Cardiac fibroblast (primary cell): ENCODE measurements at regions not wholly inside any gene's neighbourhood (a gene's known extent, or its start where the extent isn't known, plus 50 kb on each side); places are given as distances from the start of the nearest gene placed in this dataset.

Source experiments
- DNase-seq, 2 donors: peaks; one replicate each; pipeline versions ENCODE4 v3.0.0 to v3.0.0-alpha.2; 2010; ENCODE audit warnings: low read depth in 2 of 2
- H3K4me3 ChIP-seq, 2 donors: replicated peaks in 1 of 2; 1 replicate in 1 of 2; 2 replicates in 1 of 2; pipeline ENCODE4 v1.5.1; 2011; ENCODE audit warnings: low read depth in 2 of 2, low read length in 2 of 2, mild to moderate bottlenecking in 2 of 2, moderate library complexity in 1 of 2
- CTCF ChIP-seq: IDR thresholded peaks from one replicate; pipeline ENCODE4 v1.5.1; 2011; ENCODE audit warnings: low read depth, mild to moderate bottlenecking, low read length, inconsistent platforms

- no peak for TF ChIP-seq CTCF
- H3K4me3 ChIP-seq = no peak overlapping the region
- no peak for DNase-seq
These were observed 82.7 kb downstream of the SDR9C7 start for GRCh38 chr12:56851462-56851861.

DNA sequence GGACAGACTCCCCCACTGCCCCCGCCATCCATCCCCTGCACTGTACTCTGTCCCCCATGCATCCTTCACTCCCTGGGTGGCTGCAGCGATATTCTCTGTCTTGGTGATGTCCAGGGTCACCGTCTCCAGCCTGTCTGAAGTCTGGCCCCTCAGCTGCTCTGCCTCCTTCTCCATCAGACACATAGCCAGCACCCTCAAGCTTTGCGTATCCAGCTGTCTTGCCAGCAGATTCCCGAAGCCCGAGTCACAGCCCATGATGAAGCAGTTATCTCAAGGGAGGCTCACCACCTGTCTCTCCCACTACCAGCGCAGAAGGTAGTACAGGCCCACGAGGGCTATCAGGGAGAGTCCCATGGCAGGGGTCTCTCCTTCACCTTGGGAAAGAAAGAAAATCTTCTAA lies 77.8 kb downstream of the HSD17B6 start:
- peak; percentile 13 to 46 for DNase-seq
- no peak overlapping the region for H3K4me3 ChIP-seq
- TF ChIP-seq CTCF = no peak

- H3K4me3 ChIP-seq = no peak overlapping the region
- peak; percentile 48 for TF ChIP-seq CTCF
- peak; percentile 49 to 65 for DNase-seq
These were observed 76.8 kb downstream of the HSD17B6 start for GRCh38 chr12:56839915-56840325.

DNA sequence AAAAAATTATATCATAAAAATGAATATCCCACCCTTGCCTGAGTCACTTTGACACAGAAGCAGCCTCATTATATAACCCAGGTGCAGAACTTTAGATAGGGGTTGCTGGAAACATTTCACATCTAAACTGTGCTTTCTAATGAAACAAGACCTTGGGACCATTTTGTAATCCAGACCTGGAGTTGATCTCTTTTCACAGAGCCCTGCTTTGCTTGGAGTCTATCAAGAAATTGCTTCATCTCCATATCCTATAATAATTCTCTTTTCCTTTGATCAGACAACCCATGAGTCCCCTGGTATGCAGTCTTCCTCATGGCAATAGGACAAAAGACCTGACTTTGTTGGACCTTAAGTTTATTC lies 76.3 kb downstream of the HSD17B6 start:
- no peak for DNase-seq
- TF ChIP-seq CTCF = no peak
- H3K4me3 ChIP-seq = no peak overlapping the region

DNA sequence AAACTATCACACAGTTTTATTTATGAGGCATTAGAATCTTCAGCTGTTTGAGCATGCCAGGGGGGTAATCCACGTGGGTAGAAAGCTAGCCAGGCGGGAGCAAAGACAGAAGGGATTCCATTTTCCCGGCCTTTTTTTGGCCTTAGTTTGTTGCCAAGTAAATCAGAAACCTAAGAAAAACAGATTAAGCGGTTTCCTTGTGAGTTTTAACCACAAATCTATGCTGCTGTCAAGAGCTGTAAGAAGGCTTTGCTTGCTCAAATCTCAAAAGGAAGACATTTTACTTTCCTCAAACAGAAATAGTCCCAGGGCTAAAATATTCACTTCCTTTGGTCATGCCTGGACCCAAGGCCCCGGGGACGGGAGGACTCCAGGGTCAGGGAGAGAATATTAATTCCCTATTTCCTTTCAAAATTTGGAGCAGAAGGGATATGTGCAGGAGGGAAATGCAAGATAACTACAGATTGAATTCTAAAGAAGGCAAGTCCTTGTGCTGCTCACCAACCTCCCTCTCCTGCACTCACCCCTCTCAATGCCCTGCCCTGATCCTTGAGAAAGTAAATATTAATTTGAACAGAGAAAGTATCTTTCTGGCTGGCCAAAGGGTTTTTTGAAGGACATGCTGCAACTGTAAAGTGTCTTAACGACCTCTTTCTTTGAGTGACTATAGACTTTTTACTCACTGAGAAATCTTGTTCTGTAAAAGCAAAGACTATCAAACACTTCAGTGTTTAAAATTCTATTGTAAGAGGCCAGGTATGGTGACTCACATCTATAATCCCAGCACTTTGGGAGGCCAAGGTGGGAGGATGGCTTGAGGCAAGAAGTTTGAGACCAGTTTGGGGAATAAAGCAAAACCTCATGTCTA lies 75.7 kb downstream of the HSD17B6 start:
- no peak overlapping the region for H3K4me3 ChIP-seq
- DNase-seq = peak in 1 of 2 donors; percentile 45
- TF ChIP-seq CTCF = no peak
